GM12864 (cell line): ENCODE measurements at regions not wholly inside any gene's neighbourhood (a gene's known extent, or its start where the extent isn't known, plus 50 kb on each side); places are given as distances from the start of the nearest gene placed in this dataset.

ENCODE experiments used
- DNase-seq: peaks from one replicate; pipeline ENCODE4 v3.0.0-alpha.2; 2011; ENCODE audit warnings: low read depth
- H3K4me3 ChIP-seq: 2 replicates; pipeline ENCODE4 v1.5.1; 2011; ENCODE audit warnings: mild to moderate bottlenecking, low read depth, low read length, control low read depth
- TF ChIP-seq, protein P1 (sequence below): IDR thresholded peaks from 2 replicates; pipeline ENCODE4 v1.5.1; 2011; ENCODE audit warnings: low read depth, mild to moderate bottlenecking, moderate library complexity, low read length, control low read depth, inconsistent platforms; ENCODE audit errors: missing control alignments

DNA sequence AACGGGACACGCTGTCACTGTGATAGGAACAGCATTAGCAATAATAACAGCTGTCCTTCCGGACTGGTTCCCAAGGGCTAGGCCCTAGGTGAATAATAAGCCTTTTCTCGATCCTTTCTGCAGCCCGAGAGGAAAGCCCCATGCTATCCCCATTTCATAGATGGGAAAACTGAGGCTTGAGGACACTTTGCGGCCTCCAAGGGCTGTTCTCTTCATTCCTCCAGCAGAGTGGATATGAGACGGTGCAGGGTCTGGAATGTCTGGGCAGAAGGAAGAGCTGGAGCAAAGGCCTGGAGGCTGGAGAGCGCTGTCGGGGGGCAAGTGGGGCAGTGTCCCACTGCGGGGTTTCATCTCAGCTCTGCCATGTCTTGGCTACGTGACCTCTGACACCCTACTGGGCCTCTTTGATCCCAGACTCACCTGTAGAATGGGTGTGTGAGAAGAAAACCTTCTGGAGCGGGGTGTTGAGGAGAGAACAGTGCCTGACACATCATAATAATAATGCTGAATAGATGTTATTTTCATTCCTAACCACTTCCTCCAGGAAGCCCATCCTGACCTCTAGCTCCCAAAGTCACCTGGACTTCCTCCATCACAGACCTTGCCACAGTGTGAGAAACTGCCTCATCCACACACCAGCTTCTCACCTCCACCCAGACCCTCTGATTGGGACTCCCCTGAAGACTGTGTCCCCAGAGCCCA is 74.8 kb downstream of the CEBPB start:
- H3K4me3 ChIP-seq, result no peak overlapping the region
- DNase-seq, result no peak
- TF ChIP-seq, protein P1, sequence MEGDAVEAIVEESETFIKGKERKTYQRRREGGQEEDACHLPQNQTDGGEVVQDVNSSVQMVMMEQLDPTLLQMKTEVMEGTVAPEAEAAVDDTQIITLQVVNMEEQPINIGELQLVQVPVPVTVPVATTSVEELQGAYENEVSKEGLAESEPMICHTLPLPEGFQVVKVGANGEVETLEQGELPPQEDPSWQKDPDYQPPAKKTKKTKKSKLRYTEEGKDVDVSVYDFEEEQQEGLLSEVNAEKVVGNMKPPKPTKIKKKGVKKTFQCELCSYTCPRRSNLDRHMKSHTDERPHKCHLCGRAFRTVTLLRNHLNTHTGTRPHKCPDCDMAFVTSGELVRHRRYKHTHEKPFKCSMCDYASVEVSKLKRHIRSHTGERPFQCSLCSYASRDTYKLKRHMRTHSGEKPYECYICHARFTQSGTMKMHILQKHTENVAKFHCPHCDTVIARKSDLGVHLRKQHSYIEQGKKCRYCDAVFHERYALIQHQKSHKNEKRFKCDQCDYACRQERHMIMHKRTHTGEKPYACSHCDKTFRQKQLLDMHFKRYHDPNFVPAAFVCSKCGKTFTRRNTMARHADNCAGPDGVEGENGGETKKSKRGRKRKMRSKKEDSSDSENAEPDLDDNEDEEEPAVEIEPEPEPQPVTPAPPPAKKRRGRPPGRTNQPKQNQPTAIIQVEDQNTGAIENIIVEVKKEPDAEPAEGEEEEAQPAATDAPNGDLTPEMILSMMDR, result no peak

DNA sequence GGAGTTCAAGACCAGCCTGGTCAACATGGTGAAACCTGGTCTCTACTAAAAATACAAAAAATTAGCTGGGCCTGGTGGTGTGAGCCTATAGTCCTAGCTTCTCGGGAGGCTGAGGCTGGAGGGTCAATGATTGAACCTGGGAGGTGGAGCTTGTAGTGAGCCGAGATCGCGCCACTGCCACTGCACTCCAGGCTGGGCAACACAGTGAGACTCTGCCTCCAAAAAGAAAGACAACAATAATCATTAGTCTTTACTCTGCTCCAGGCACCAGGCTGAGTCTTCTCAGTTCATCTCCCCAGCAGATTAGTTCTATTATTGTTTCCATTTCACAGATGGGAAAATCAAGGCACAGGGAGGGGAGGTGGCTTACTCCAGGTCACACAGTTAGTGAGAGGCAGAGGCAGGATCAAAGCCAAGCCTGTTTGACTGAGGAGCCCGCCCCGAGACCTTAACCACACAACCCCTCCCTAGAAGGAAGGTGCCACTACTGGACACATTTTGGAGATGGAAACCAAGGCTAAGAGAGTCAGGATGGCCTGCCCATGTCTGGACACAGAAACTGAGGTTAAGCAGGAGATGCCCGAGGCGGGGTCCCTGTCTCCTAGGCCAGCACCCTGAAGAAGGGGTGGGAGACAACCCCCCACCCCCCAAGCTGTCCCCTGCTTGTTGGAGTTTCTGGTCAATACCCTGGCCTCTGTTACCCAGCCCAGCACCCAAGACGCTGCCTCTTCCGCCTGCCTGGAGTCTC is 75.8 kb downstream of the CEBPB start:
- TF ChIP-seq, protein P1, result no peak
- DNase-seq, result no peak
- no peak overlapping the region for H3K4me3 ChIP-seq

DNA sequence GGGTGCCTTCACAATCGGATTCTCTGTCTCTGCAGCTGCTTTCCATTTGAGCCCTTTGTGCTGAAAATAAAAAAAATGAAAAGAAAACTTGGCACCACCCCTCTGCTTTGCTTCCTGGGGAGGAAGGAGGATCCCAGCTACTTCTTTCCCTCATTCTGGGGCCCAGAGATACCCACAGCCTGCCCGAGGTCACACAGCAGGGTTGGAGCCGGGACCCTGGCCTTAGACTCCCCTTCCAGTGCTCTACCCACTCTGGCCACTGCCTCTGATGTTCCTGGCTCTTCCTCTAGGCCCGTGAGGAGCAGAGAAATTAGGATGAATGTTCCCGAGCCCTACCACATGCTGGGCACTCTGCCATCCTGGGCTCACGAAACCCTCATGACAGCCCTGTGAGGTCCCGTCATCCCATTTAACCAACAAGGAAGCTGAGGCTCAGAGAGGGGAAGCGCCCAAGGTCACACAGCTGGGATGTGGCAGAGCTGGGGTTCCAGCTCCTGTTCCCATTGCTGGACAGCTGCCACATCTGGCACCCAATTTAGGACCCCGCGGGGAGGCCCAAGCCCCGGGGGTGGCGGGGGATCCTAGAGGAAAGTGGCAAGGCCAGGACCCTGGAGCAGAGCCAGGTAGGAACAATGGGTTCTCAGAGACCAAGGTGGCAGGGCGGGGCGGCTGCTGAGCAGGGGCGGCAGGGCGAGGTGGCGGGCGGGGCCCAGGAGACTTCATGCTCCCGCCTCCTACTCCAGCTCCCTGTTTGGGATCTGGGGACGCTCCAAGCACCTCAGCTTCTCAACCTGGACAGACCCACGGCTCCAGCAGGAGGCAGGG is 76.6 kb downstream of the CEBPB start:
- TF ChIP-seq, protein P1, result no peak
- no peak overlapping the region for H3K4me3 ChIP-seq
- DNase-seq, result no peak

DNA sequence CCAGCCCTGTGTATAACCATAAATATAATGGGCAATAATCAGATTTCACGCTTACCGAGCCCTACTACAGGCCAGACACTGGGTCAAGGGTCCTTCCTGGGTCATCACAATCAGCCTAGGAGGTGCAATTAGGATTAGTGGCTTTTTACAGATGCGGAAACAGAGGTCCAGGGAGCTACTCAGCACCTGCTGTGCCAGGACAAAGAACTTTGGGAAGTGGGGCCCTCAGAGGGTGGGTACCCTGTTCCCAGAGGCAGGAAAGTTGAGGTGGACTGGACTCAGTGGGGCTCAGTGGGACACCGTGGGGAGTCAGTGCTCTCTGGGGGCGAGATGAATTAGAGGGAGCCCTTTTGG is 77.2 kb downstream of the CEBPB start:
- no peak for DNase-seq
- no peak overlapping the region for H3K4me3 ChIP-seq
- TF ChIP-seq, protein P1, result no peak

DNA sequence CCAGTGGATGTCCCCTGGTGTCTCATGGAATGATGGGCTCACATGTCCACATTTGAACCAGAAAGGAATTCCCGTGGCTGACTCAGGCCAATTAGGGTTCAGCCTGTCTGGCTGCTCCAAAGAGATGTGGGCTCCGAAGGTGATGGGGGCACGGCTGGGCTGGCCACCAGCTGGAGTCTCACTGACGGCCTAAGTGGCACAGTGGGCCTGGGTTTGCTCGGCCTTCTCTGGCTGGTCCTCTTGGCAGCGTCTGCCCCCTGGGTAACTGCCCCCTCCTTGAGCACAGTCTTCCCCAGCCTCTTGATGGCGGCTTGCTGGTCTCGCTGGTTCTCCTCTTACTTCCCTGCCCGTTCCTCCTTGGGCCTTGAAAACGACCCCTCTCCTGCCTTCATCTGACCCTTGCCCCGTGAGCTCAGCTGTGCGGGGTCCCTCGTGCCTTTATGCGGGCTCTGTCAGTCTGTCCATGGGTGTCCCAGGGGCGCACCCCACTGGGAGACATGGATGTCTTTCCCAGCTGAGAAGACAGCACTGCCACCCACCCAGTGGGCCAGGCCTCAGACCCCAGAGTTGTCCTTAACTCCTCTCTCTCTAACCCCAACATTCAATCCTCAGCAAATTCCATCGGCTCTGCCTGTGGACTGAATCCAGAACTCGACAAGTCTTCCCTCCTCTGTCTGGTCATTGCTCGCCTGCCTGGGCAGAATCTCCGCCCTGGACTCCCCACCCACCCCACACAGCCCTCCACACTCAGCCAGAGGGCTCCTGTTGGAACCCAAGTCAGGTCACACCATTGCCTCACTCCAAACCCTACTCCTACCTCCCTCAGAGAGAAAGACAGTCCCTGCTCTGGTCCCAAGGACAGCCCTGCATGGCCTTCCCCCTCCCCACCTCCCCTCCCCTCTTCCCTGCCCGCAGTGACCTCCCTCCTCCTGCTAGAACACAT is 78.7 kb downstream of the CEBPB start:
- H3K4me3 ChIP-seq, result no peak overlapping the region
- TF ChIP-seq, protein P1, result no peak
- no peak for DNase-seq

DNA sequence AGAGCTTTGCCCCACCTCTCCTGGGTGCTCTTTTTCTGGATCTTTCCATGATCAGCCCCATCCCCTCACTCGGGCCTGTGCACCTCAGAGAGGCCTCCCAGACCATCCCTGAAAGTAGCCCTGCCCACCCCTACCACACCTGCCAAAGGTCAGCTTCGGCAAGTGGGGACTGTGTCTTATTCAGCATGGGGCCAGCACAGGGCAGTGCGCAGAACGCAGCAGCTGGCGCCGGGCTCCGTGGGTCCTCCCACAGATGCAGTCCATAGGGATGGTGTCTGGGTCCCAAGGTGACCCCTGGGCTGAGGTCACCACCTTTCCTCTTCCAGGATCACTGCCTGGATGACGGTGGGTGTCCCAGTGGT is 79.4 kb downstream of the CEBPB start:
- H3K4me3 ChIP-seq, result no peak overlapping the region
- no peak for DNase-seq
- TF ChIP-seq, protein P1, result no peak
